Embryonic facial prominence (tissue), 1 donor: ENCODE measurements at regions not wholly inside any gene's neighbourhood (a gene's known extent, or its start where the extent isn't known, plus 50 kb on each side); places are given as distances from the start of the nearest gene placed in this dataset.
"Not testable (repeated sequence)": the region's sequence is repeated elsewhere in the genome, so short reads cannot be mapped to it uniquely, and the experiment has no call there.

ENCODE experiments used
- DNase-seq: peaks from one replicate; pipeline ENCODE4 v3.0.0-alpha.2; 2016; ENCODE audit errors: extremely low spot score

GRCh38 chr6:106721189-106721588 lies 91.8 kb downstream of the QRSL1 start:
- DNase-seq: not testable (repeated sequence)
